GM12892 (cell line): ENCODE measurements at regions not wholly inside any gene's neighbourhood (a gene's known extent, or its start where the extent isn't known, plus 50 kb on each side); places are given as distances from the start of the nearest gene placed in this dataset.
"Not testable (repeated sequence)": the region's sequence is repeated elsewhere in the genome, so short reads cannot be mapped to it uniquely, and the experiment has no call there.

ENCODE experiments used
- DNase-seq: peaks from one replicate; pipeline ENCODE4 v3.0.0; 2011; ENCODE audit not compliant: insufficient read length
- FAIRE-seq: peaks from 2 replicates; lab custom pipeline; 2011; peaks lifted over from hg19 to GRCh38; lab: Jason Lieb, UNC
- POLR2A ChIP-seq: IDR thresholded peaks from 2 replicates; pipeline ENCODE4 v1.6.1; 2011; ENCODE audit warnings: low read depth, low read length, control low read depth
- POLR2AphosphoS5 ChIP-seq: IDR thresholded peaks from 2 replicates; pipeline ENCODE4 v1.6.1; 2011; ENCODE audit warnings: low read depth, low read length, control low read depth
- TAF1 ChIP-seq: IDR thresholded peaks from 2 replicates; pipeline ENCODE4 v1.6.1; 2011; ENCODE audit warnings: low read depth, mild to moderate bottlenecking, control low read depth, low read length, borderline replicate concordance

DNA sequence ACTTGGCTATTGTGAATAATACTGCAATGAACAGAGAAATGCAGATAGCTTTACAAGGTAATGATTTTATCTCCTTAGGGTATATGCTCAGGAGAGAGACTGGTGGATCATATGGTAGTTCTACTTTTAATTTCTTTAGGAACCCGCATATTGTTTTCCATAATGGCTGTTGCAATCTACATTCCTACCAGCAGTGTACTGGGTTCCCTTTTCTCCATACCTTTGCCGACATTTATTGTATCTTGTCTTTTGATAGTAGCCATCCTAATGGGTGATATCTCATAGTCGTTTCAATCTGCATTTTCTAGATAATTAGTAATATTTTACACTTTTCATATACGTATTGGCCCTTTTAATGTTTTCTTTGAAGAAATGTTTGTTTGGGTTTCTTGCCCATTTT lies 702.9 kb upstream of the ACVR2A start:
- no peak for TF ChIP-seq POLR2AphosphoS5
- no peak for TF ChIP-seq TAF1
- TF ChIP-seq POLR2A = no peak
- FAIRE-seq = no peak
- no peak for DNase-seq

DNA sequence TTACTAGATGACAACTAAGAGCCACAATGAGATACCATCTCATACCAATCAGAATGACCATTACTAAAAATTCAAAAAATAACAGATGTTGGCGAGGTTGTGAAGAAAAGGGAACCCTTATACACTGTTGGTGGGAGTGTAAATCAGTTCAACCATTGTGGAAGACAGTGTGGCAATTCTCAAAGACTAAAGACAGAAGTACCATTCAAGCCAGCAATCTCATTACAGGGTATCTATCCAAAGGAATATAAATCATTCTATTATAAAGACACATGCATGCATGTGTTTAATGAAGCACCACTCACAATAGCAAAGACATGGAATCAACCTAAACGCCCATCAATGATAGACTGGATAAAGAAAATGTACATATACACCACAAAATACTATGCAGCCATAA lies 705.1 kb upstream of the ACVR2A start:
- DNase-seq, FAIRE-seq: not testable (repeated sequence)

DNA sequence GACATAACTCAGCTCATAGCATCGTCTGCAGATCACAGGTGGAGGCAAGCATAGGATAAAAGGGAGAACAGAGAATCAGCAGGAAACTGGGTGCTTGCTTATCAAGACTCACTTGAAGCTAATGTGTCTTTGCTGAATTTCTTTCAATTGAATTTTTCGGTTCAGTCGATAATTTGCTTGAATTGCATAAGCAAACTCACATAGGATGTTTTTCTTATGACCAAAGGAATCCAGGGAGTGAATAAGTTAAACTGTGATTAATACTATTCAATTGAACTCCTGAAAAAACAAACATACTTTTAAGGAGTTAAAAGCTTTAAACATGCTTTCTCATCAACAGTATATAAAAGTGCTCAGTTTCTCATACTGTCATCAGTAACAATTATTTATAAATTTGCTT lies 707.1 kb upstream of the ACVR2A start:
- FAIRE-seq (no peak), DNase-seq (no peak)
- TF ChIP-seq POLR2A = no peak
- no peak for TF ChIP-seq POLR2AphosphoS5
- no peak for TF ChIP-seq TAF1

DNA sequence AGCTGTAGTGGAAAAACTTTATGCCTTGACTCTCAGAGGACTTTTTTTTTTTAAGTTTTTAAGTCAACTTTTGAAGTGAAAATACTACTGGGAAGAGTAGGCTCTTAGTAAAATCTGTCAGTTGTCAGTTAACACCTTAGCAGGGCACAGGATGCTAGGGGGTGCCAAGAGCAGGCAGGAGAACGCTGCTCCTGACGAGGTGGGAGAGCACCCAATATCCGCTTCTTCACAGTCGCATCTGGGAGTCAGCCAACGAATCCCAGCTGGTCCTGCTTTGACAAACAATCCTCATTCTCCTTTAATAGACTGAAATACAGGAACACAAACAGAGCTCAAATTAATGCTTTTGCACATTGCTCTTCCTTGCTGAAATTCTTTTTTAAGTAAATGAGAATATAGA lies 709.5 kb upstream of the ACVR2A start:
- DNase-seq (no peak), FAIRE-seq (no peak)
- TF ChIP-seq POLR2A (no peak), POLR2AphosphoS5 (no peak), TAF1 (no peak)

DNA sequence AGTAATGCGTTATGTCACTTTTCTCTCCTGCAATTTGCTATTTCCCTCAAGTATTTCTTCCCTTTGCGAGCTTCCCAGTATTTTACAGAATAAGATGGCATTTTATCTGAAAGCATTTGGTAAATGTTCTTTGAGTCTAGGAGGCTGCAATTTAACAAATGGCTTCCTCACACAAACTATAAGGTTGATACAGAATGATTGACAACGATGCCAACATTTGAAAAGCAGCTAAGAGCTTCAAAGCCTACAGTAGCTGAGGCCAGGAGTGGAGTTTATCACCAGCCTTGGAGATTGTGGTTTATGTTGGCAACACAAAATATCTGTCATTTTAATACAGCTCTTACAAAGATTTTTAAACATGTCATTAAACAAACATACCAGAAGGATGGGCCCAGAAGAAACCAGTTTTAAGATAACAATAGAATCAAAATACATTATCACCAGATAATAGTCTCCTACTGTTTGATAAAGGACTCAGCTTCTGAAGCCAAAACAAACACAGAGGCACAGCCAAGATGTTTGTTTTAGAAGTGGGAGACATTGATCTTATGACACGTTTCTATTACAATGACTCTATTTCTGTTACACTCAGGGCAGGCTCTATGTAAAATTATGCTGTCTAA lies 711.4 kb upstream of the ACVR2A start:
- FAIRE-seq (peak; percentile 5), DNase-seq (no peak)
- TF ChIP-seq POLR2A (no peak), POLR2AphosphoS5 (no peak)

DNA sequence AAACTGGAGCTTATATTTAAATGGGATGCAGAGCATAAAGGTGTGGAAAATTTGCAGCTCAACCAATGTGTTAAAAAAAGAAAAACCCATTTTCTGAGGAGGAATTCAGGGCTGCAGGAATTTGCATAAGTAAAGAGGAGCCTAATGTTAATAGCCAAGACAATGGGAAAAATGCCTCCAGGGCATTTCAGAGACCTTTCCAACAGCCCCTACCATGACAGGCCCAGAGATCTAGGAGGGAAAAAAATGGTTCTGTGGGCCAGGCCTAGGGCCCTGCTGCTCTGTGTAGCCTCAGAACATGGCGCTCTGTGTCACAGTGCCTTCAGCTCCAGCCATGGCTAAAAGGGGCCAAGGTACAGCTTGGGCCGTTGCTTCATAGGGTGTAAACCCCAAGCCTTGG lies 719.7 kb upstream of the ACVR2A start:
- DNase-seq (no peak), FAIRE-seq (no peak)
- no peak for TF ChIP-seq TAF1
- no peak for TF ChIP-seq POLR2A
- no peak for TF ChIP-seq POLR2AphosphoS5

DNA sequence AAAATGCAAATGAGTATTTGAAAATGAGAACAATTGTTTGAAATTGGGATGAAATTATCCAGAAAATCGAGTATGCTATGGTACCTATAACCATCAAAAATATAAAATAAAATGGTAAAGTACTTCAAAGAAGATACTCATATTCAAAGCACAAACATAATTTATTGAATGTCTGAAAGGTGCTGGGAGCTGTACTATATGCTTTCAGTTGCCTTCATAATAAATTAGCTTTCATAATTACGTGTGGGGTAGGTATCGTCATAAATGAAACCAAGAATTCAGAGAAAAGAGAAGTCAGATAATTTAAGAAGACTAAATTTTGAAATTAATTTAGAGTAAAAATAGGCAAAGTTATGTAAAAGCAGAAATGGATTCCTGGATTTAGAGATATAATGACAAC lies 721.9 kb upstream of the ACVR2A start:
- TF ChIP-seq POLR2A (no peak), TAF1 (no peak), POLR2AphosphoS5 (no peak)
- DNase-seq (no peak), FAIRE-seq (no peak)

DNA sequence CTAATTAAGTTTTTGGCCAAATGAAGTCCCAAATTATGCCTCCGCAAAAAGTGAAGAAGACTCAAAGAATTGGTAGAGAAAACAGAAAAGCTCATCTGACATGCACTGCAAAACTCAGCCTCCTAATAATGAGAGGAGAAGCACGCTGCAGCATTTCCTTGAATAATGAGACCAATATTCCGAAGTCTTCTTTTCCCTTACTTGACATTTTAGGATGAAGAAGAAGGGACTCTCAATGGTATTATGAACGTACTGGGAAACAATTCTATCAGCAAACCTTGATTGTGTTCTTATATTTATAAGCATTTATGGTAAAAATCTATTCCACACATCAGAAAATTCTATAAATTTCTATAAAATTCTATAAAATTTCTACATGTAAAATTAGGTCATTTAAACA lies 733.9 kb upstream of the ACVR2A start:
- DNase-seq = no peak
- no peak for FAIRE-seq
- no peak for TF ChIP-seq POLR2AphosphoS5
- TF ChIP-seq POLR2A = no peak
- no peak for TF ChIP-seq TAF1

DNA sequence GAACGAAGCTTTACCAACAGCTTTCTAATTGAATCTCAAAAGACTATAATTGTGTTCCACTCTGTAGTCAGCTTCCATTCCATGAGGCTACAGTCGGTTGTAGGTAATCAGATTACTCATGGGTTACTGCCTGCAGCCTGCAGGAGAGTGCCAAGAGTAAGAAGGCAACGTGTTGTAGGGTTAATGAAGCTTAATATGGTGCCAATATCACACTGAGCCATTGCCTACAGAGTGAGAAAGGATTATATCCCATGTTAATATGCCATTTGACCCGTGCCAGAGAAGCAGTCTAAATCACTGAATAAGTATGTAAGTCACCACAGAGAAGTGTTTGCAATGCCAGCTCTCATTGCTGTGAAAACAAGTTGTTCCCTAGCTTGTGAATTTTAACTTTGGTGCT lies 734.5 kb upstream of the ACVR2A start:
- TF ChIP-seq POLR2A = no peak
- TF ChIP-seq TAF1 = no peak
- no peak for TF ChIP-seq POLR2AphosphoS5
- FAIRE-seq (no peak), DNase-seq (no peak)

DNA sequence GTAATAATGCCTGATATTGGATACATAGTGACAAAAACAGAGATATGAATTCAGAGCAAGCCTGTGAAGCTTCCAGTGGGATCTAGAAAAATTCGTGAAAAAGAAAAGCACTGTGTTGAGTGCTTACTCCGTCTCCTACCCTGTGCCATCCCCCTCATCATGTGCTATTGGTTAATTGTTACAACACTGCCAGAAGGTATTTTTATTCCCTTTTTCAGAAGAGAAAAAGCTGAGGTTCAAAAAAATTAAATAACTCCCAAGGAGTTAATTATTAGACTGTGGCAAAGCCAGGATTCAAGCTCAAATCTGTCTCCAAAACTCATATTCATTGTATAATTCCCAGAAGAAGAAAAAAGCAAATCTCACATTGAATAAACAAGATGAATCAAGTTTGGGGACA lies 735.5 kb upstream of the ACVR2A start:
- TF ChIP-seq POLR2AphosphoS5 (no peak), TAF1 (no peak), POLR2A (no peak)
- FAIRE-seq = no peak
- no peak for DNase-seq

DNA sequence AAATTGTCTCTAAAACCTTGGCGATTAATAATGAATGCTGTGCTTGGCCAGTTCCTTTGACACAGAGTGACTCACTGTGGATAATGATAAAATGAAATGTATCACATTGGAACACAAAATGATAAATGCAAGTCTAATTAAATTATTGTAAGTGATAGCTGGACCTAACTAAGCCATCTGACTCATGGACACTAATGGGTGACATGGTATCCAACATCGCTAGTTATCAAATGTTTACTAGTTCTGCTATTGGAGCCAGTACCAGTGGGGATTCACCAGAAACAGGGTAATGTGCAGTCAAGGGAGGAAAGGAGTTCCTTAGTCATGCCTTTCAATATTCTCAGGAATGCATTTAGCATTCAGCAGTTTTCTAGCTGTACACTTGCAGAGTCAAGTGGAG lies 736.3 kb upstream of the ACVR2A start:
- DNase-seq (no peak), FAIRE-seq (no peak)
- TF ChIP-seq TAF1 (no peak), POLR2AphosphoS5 (no peak), POLR2A (no peak)

DNA sequence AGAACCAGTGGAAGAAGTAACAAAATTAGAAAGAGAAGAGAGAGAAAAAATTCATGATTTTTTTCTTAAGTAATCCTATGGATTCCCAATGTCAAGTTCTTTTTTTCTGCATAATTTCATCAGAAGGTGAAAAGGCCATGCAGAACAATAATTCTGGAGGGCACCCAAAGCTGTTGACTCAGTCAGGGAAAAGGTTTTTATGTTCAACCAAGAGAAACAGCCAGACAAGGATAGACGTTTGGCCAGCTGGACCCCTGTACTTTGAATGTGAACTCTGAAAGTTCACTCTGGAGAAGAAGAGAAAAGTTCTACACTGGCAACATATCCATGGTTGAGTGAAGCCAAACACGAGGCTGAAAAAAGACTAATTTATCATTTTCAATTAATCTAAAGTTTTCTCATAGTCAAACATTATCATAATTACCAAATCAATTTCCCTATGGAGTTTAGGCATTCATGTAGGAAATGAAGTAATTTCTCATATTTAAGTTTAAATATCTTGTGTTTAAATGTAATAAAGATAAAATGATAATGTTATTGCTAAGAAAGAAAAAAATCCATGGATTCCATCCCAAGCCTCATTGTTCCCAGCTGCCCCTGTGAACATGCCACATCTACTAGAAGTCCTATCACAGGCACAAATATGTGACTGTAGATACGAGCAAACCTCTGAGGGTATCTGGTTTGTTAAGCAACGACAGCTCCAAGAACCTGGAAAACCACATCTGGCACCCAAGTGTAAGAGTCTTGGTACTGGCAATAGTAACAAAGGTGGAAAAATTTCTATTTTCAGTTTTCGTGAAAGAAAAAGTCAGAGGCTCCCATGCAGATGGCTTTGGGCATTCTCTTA lies 742.7 kb upstream of the ACVR2A start:
- TF ChIP-seq POLR2AphosphoS5 = no peak
- no peak for TF ChIP-seq POLR2A
- no peak for TF ChIP-seq TAF1
- FAIRE-seq = no peak
- DNase-seq = no peak
